ENCODE measurements at regions not wholly inside any gene's neighbourhood (a gene's known extent, or its start where the extent isn't known, plus 50 kb on each side); places are given as distances from the start of the nearest gene placed in this dataset.

DNA sequence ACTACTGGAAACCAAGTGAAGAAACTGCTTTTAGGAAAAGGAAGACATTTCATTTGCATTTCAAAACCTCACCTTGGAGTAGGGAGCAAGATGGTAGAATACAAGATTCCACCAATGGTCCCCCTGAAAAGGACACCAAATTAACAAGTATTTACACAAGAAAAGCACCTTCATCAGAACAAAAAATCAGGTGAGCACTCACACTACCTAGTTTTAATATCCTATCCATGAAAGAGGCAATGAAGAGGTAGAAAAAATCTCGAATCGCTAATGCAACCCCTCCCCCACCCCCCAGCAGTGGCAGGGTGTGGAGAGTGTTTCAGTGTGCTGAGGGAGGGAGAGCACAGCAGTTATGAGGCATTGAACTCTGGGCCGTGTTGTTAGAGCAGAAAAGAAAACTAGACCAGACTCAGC is 1397.0 kb upstream of the C9orf72 start:
- DNase-seq: no peak
- Histone ChIP-seq H3K27ac (no peak overlapping the region), H3K9me3 (no peaks in the 10 kb centered on the region), H3K27me3 (no peaks in the 10 kb centered on the region), H3K36me3 (no peaks in the 10 kb centered on the region), H3K4me3 (no peak overlapping the region), H3K4me1 (ENCODE audit: insufficient read depth) (no peaks in the 10 kb centered on the region)
- WGBS, 3 donors: 19 to 31% (median 31%) methylated on average over 3 of the region's 3 CpGs
- no peak for TF ChIP-seq POLR2A (IDR thresholded peaks at IDR 0.05)
- no peak for TF ChIP-seq EP300 (IDR thresholded peaks at IDR 0.05)
- TF ChIP-seq, protein P1, sequence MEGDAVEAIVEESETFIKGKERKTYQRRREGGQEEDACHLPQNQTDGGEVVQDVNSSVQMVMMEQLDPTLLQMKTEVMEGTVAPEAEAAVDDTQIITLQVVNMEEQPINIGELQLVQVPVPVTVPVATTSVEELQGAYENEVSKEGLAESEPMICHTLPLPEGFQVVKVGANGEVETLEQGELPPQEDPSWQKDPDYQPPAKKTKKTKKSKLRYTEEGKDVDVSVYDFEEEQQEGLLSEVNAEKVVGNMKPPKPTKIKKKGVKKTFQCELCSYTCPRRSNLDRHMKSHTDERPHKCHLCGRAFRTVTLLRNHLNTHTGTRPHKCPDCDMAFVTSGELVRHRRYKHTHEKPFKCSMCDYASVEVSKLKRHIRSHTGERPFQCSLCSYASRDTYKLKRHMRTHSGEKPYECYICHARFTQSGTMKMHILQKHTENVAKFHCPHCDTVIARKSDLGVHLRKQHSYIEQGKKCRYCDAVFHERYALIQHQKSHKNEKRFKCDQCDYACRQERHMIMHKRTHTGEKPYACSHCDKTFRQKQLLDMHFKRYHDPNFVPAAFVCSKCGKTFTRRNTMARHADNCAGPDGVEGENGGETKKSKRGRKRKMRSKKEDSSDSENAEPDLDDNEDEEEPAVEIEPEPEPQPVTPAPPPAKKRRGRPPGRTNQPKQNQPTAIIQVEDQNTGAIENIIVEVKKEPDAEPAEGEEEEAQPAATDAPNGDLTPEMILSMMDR (IDR thresholded peaks at IDR 0.05): no peak
- intact Hi-C loops (cut with DNase I): no loop called here

DNA sequence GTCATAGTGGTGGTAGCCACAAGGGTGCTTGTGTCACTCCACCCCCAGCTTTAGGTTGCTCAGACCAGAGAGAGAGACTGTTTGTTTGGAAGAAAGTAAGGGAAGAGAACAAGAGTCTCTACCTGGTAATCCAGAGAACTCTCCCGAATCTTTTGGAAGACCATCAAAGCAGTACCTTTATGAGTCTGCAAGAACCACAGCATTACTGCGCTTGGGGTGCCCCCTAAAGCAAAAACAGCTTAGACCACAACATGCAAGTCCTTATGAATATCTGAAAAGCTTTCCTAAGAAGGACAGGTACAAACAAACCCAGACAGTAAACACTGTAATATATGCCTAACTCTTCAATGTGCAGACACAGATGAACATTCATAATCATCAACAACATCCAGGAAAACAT is 1398.6 kb upstream of the C9orf72 start:
- Histone ChIP-seq H3K4me3 (no peak overlapping the region), H3K4me1 (ENCODE audit: insufficient read depth) (no peaks in the 10 kb centered on the region), H3K27me3 (no peaks in the 10 kb centered on the region), H3K9me3 (no peaks in the 10 kb centered on the region), H3K27ac (no peak overlapping the region), H3K36me3 (no peaks in the 10 kb centered on the region)
- intact Hi-C loops (cut with DNase I): no loop called here
- WGBS, 3 donors: 2 to 45% (median 19%) methylated on average over 2 of the region's 2 CpGs
- no peak for DNase-seq
- TF ChIP-seq POLR2A (IDR thresholded peaks at IDR 0.05) (no peak), EP300 (IDR thresholded peaks at IDR 0.05) (no peak)
- TF ChIP-seq, protein P1 (IDR thresholded peaks at IDR 0.05): no peak

DNA sequence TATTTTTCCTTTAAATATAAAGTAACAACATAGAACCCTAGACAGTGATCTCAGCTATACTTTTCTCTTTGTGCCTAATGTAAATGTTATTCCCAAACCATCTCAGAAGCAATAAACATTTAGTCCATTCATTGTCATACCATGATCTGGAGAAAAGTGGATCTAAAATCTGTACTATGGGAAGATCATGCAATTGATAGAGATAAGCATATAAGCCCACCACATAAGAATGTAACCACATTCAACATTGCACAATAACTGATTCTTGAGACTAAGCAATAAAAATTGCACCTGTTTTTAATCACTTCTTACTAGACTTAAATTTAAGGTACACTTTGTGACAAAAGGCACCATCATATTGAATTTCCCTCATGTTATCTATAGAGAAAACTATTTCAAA is 1403.0 kb upstream of the C9orf72 start:
- no peaks in the 10 kb centered on the region for H3K9me3 ChIP-seq
- no peaks in the 10 kb centered on the region for H3K27me3 ChIP-seq
- DNase-seq: no peak
- intact Hi-C loops (cut with DNase I): no loop called here
- H3K36me3 ChIP-seq: no peaks in the 10 kb centered on the region
- no peak for TF ChIP-seq EP300 (IDR thresholded peaks at IDR 0.05)
- TF ChIP-seq, protein P1 (IDR thresholded peaks at IDR 0.05): no peak
- TF ChIP-seq POLR2A (IDR thresholded peaks at IDR 0.05): no peak
- no peak overlapping the region for H3K4me3 ChIP-seq
- no peak overlapping the region for H3K27ac ChIP-seq
- H3K4me1 ChIP-seq (ENCODE audit: insufficient read depth): no peaks in the 10 kb centered on the region

DNA sequence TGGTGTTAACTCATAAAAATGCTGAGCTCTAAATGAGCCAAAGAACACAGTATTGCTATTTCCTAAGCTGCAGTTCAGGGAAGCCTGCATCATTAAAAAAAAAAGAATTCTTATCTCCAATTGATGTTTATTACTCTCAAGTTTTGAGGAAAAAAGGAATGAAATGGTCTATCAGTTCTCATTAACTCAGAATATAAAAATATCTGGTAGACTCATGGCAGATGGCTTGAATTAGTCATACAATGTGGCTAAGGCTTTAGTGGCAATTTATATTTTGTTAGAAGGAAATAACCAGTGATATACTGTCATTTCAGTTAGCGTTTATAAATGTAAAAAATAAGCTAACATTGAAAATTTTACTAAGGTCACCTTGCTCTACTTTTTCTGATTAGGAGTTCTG is 1403.4 kb upstream of the C9orf72 start:
- 0 to 21% (median 20%) methylated on average over 1 of the region's 1 CpG for WGBS, 3 donors
- intact Hi-C loops (cut with DNase I): no loop called here
- H3K27me3 ChIP-seq: no peaks in the 10 kb centered on the region
- no peak for DNase-seq
- H3K4me3 ChIP-seq: no peak overlapping the region
- H3K9me3 ChIP-seq: no peaks in the 10 kb centered on the region
- H3K27ac ChIP-seq: no peak overlapping the region
- H3K4me1 ChIP-seq (ENCODE audit: insufficient read depth): no peaks in the 10 kb centered on the region
- TF ChIP-seq POLR2A (IDR thresholded peaks at IDR 0.05): no peak
- no peak for TF ChIP-seq EP300 (IDR thresholded peaks at IDR 0.05)
- TF ChIP-seq, protein P1 (IDR thresholded peaks at IDR 0.05): no peak
- H3K36me3 ChIP-seq: no peaks in the 10 kb centered on the region

DNA sequence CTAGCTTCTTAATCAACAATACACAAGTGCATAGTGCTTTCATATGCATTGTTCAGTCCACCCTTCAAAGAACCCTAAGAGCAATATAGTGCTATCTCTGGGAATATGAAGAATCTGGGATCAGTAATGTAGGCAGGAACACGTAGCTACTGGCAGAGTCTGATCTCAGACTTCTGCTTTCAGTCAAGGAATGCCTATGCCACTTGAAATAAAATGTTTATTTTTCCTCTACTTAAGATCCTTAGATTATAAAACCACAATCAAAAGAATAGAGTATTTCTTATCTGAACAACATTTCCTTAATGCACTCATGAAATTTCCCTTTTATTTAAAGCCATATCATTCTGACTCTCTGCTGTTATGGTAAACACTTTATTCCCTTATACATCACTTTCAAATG is 1407.8 kb upstream of the C9orf72 start:
- Histone ChIP-seq H3K4me1 (ENCODE audit: insufficient read depth) (no peaks in the 10 kb centered on the region), H3K36me3 (no peaks in the 10 kb centered on the region), H3K4me3 (no peak overlapping the region), H3K27ac (no peak overlapping the region), H3K9me3 (no peaks in the 10 kb centered on the region), H3K27me3 (no peaks in the 10 kb centered on the region)
- WGBS, 3 donors: 66 to 85% (median 69%) methylated on average over 1 of the region's 1 CpG
- TF ChIP-seq POLR2A (IDR thresholded peaks at IDR 0.05): no peak
- no peak for TF ChIP-seq EP300 (IDR thresholded peaks at IDR 0.05)
- TF ChIP-seq, protein P1 (IDR thresholded peaks at IDR 0.05): no peak
- intact Hi-C loops (cut with DNase I): no loop called here
- DNase-seq: no peak

All from ovary (tissue), 7 donors.